NOMO-1 treated with DMSO at 0.1 percent for 48 hours (cell line): ENCODE measurements at regions not wholly inside any gene's neighbourhood (a gene's known extent, or its start where the extent isn't known, plus 50 kb on each side); places are given as distances from the start of the nearest gene placed in this dataset.
A peak's percentile ranks its signal among the peaks of the same experiment; 100 is the strongest.

Experiments used
- DNase-seq: peaks from one replicate; lab custom pipeline; 2025; ENCODE audit not compliant: unreplicated experiment; lab: John Stamatoyannopoulos, UW

- no peak for DNase-seq
Measured at GRCh38 chr13:109645831-109646230, 140.6 kb downstream of the IRS2 start.

DNA sequence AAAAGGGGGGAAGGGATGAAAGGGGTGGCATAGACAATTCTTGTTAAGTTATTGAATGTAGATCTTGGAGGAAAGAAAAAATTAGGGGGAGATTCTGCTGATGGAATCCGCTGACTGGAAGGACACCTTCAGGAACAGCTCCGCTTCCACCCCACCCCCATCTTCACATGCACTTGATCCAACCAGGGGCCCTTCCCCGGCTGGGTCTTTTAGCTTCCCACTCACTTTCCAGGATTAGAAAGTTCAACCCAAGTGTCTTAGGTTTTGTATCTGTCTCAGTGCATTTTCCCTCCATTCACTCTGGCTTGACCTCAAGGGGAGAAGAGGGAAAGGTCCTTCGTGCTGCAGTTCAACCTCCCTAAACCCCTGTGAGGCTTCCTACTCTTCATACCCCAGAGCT, 141.4 kb downstream of the IRS2 start:
- DNase-seq, result no peak

GRCh38 chr13:109644069-109644750, 142.2 kb downstream of the IRS2 start:
- DNase-seq, result no peak

DNA sequence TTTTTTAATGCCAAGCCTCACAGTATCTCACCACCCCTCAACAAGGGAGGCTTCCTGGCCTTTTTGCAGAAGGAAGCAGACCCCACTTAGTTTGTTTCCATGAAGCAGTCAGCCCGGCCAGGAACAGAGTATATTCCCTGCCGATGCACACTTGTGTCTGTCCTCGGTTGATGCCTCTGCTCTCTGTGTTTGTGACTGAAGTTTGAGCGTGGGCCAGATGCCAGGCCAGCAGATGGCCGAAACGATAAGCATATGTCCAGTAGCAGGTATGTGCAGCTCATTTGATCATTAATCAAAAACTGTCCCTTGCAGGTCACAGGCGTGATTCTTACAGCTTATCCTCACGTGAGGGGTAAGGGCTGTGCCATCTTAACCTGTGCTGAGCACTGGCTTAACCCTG, 144.0 kb downstream of the IRS2 start:
- DNase-seq, result no peak

- DNase-seq, result no peak
Measured at GRCh38 chr13:109636736-109637135, 149.6 kb downstream of the IRS2 start.

GRCh38 chr13:109631069-109631468, 155.3 kb downstream of the IRS2 start:
- no peak for DNase-seq

- no peak for DNase-seq
Measured at GRCh38 chr13:109630271-109630670, 156.1 kb downstream of the IRS2 start.

DNA sequence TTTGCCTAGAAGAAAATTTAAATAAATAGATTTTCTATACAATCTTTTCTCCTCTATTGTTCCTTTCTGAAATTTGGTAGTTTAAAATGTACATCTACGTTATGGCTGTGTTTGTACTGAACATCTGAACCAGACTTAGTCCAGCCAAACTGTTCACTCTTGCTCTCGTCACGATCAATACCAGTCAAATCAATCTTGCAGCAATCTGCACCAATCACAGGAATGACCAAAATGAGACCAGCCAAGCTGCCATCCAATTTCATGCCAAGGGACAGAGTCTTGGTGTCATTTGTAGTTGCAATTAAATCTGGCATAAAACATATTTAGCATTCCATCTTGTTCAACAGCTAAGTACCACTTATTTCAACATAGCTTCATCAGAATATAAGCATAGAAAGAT, 156.6 kb downstream of the IRS2 start:
- no peak for DNase-seq

DNA sequence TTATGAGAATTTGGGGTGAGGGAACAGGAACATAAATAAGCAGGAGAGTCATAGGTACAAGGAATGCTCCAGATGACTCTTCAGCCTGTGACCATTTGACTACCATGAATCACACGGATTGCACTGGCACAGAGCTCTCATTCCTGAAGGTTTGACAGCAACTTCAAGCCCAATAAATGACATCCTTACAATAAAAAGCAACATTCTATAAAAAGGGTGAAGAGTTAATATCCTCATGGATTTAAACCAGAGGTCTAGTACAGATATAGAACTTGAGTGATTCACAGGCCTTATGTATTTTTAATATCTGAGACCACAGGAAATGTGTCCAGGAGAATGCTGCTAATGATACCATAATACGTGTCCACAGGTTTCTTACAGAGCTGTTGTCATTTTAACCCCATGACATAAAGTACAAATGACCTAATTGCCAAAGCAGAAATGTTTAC, 158.1 kb downstream of the IRS2 start:
- DNase-seq, result no peak

DNA sequence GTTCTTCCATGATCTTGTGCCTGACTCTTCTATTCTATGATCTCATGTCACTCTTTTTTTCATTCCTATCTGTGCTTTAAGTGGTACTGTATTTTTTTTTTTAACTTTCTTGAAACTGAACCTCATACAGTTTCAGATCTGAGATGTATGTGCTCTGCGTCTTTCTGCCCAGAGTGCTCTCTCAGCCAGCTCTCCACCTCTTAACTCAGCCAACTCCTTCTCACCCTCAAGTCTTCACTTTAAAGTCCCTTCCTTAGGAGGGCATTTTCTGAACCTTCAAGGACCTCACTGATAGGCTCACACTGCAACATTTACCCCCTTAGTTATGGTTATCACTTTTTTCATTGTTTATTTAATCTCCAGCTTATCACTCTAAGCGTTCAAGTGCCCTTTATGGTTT, 158.7 kb downstream of the IRS2 start:
- DNase-seq, result no peak

GRCh38 chr13:109626386-109627171, 159.8 kb downstream of the IRS2 start:
- DNase-seq, result no peak

- DNase-seq, result no peak
Measured at GRCh38 chr13:109625156-109625555, 161.2 kb downstream of the IRS2 start.

- DNase-seq, result no peak
Measured at GRCh38 chr13:109622006-109622405, 164.4 kb downstream of the IRS2 start.

DNA sequence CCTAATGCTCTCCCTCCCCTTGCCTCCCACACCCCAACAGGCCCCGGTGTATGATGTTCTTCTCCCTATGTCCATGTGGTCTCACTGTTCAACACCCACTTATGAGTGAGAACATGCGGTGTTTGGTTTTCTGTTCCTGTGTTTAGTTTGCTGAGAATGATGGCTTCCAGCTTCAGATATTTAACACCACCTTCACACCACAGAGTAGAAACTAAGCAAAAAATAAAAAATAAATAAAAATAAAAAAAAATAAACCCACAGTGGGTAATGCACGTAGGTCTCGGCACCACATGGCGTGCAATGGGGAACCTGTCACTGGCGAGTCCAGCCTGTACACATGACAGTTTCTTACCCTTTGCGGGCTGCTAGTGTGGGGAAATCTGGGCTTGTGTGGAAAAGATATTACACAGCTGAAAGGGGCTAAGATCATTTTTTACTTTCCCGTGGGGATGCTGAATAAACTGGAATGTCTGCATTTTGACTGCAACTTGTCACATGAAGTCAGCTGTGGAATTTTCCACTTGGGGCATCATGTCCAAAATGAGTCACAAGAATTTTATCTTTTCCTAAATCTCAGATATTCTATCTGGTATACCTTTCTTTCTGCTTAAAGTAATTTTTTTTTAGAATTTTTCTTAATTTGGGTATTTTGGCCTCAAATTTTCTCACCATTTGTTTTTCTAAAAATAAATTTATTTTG, 170.5 kb downstream of the IRS2 start:
- no peak for DNase-seq

- no peak for DNase-seq
Measured at GRCh38 chr13:109611912-109612691, 174.3 kb downstream of the IRS2 start.

DNA sequence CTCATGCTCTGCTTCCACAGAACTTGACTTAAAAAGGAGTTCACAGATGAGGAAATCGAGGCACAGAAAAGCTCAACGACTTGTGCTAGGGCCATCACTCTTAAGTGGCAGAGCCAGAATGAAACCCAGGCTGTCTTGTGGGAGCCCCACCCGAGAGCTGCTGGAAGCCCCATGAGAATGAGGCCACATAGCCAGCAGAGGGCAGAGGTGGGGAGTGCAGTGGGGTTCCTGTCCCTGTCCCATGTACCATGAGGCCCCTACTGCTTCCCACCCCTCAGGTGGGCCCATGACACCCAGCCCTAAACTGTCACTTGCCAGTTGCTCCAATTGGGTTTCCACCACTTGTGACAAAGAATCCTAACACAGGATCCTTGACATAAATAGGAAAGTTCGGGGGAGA, 175.9 kb downstream of the IRS2 start:
- peak; percentile 12 for DNase-seq

DNA sequence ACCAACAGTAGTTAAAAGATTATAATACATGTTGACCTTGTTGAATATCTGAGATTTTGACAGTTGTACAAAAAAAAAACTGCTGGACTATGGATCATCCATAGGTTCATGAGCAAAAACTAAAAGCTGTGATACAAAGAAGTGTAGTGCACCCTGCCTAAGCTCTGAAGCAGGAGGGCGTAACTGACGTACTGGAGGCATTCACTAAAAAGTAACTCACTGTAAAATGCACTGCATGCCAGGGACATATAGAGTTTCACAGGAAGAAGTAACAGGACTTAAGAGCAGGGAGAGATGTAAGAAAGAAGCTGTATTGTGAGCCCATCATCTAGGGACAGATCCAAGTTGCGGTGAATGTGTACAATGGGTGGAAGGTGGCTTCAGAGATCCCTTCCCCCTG, 177.9 kb downstream of the IRS2 start:
- DNase-seq, result no peak

DNA sequence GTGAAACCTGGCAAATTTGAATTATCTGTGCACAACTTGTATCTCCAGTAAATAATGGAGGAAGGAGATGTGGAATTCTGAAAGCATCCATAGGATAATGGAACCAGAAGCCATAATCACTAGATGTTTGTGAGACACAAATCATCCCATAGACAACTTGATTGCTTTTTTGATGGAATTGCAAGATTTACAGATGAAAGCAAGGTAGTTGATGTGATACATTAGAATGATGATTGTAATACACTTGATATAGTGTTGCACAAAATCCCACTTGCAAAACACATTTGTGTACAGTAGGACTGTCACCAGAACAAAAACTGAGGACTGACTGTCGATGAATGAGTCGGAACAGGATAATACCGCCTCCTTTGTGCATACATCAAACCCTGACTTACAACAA, 178.3 kb downstream of the IRS2 start:
- DNase-seq, result no peak

DNA sequence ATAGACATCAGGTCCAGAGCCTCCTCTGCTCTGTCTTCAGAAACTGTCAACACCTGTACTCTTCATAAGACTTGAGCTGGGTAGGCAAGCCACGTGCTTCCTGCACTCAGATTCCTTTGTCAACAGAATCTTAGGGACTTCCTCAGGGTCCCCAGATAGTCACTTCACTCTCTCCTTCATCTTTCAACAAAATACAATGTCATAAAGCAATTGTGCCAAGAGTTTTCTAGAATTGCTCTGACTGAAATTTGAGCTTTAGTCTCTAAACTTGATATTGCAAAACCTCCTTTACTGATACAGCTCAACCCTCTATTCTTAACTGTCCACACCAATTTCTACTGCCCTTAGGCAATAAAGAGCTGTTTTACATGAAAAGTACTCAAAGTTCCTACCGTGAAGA, 179.9 kb downstream of the IRS2 start:
- DNase-seq, result peak; percentile 1

GRCh38 chr13:109605846-109606245, 180.5 kb downstream of the IRS2 start:
- DNase-seq, result no peak

DNA sequence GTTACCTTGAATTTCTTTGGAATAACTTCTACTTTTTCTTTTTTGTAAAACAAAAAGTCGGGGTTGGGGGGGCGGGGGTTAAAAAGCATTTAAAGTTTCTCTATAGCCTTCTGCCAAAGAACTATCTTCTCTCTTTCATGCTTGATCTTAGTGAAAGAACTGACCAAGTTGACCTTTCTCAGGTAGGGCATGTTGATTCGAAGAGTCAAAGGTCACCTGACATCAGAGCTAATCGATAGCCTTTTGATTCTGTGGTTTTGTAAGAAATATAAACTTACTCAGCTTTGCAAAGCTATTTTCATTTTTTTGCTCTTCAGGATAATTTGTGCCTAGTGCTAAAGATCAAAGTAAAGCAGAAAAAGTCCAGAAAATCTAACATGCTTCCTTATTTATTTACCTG, 181.5 kb downstream of the IRS2 start:
- DNase-seq, result no peak
